ENCODE measurements at regions not wholly inside any gene's neighbourhood (a gene's known extent, or its start where the extent isn't known, plus 50 kb on each side); places are given as distances from the start of the nearest gene placed in this dataset.

GRCh38 chr4:45007508-45007907, 281.2 kb upstream of the GNPDA2 start:
- TF ChIP-seq CTCF (IDR thresholded peaks at IDR 0.05) (no peak), POLR2A (IDR thresholded peaks at IDR 0.05) (no peak)

Measured in right lobe of liver (tissue), 4 donors.